ENCODE measurements at regions not wholly inside any gene's neighbourhood (a gene's known extent, or its start where the extent isn't known, plus 50 kb on each side); places are given as distances from the start of the nearest gene placed in this dataset.

DNA sequence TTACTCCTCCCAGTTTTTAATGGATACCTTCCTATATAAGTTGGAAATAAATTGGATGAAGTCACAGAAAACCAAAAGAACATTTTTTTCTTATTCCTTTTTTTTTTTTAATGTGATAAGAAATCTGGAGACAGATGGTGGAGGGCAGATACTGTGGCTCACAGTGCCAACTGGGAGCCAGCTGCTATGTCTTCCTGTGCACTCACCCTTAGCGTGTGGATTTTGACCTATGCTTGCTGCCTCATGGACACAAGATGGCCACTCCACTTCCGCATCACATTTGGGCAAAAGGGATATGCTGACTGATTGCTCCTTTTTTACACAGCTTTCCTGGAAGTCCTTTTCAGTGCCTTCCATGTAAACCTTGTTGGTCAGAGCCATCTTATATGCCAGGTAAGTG, 342.6 kb downstream of the MAN2A1 start:
- H3K4me1 ChIP-seq, result no peaks in the 10 kb centered on the region
- WGBS, 2 donors, result 86 to 94% methylated on average over 2 of the region's 2 CpGs
- intact Hi-C loops (cut with DNase I), result no loop called here
- H3K27ac ChIP-seq, result no peak overlapping the region
- no peaks in the 10 kb centered on the region for H3K27me3 ChIP-seq
- no peak for DNase-seq
- H3K4me3 ChIP-seq (replicated peaks in 1 of 3), result no peak overlapping the region
- H3K36me3 ChIP-seq, result no peaks in the 10 kb centered on the region
- TF ChIP-seq, protein P1, sequence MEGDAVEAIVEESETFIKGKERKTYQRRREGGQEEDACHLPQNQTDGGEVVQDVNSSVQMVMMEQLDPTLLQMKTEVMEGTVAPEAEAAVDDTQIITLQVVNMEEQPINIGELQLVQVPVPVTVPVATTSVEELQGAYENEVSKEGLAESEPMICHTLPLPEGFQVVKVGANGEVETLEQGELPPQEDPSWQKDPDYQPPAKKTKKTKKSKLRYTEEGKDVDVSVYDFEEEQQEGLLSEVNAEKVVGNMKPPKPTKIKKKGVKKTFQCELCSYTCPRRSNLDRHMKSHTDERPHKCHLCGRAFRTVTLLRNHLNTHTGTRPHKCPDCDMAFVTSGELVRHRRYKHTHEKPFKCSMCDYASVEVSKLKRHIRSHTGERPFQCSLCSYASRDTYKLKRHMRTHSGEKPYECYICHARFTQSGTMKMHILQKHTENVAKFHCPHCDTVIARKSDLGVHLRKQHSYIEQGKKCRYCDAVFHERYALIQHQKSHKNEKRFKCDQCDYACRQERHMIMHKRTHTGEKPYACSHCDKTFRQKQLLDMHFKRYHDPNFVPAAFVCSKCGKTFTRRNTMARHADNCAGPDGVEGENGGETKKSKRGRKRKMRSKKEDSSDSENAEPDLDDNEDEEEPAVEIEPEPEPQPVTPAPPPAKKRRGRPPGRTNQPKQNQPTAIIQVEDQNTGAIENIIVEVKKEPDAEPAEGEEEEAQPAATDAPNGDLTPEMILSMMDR (IDR thresholded peaks at IDR 0.05), result no peak
- TF ChIP-seq POLR2A (IDR thresholded peaks at IDR 0.05), result no peak
- no peaks in the 10 kb centered on the region for H3K9me3 ChIP-seq

DNA sequence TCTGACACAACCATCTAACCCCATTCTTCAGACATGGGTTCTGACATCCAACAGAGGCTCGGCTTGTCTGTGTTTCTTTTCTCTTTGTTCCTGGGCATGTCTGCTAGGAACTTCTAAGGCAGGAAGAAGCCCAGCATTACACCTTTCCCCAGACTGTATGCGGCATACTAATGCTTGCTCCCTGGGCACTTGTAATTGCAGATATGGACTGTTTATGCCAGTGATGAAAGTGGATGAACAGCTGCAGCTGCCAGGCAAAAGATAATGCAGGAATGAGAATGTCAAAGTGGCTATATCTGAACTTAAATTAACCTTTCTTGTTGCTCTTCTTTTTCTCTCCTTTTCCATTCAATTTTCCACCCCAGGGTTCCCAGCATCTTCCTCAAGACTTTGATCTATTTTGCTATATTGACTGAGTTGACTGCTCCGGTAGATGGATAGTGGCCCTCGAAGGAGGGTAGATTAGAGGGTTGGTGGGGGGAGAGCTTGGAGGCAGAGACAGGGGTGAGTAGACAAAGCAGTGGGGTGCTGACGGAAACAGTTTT, 344.4 kb downstream of the MAN2A1 start:
- intact Hi-C loops (cut with DNase I), result no loop called here
- no peak overlapping the region for H3K4me3 ChIP-seq (replicated peaks in 1 of 3)
- no peaks in the 10 kb centered on the region for H3K9me3 ChIP-seq
- DNase-seq, result no peak
- H3K27ac ChIP-seq, result no peak overlapping the region
- H3K36me3 ChIP-seq, result no peaks in the 10 kb centered on the region
- no peaks in the 10 kb centered on the region for H3K4me1 ChIP-seq
- no peak for TF ChIP-seq POLR2A (IDR thresholded peaks at IDR 0.05)
- TF ChIP-seq, protein P1 (IDR thresholded peaks at IDR 0.05), result no peak
- WGBS, 2 donors, result 83 to 94% methylated on average over 5 of the region's 5 CpGs
- H3K27me3 ChIP-seq, result no peaks in the 10 kb centered on the region

DNA sequence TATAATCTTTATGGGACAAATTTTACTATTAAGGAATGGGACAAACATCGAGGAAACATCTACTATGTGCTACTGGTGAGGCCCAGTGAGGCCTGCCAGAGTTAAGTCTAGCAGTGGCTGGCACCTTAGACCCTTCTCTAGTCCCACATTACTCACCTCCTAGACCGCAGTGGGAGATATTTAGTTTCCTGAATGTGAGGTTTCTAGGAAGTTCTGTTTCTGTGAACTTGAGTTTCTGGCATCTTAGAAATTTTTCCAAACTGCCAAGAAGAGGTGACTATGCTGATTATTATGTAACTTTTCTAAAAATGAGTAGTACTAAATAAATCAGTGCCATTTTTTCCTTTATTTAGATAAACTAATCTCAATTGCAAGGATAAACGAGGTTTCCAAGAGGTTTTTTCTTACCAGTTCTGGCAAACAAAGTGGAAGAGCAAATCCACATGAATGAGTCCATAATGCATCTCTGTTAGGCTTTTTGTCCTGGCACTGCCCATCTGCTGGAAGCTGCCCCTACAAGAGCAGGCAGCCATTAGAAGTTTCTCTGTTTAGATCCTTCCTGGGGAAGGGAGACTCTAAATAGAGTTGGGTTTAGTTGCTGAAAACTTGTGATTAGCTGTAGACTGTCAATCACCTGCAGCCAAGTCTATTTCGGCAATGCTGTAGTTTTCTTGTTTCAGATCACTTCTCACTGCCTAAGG, 348.7 kb downstream of the MAN2A1 start:
- no peak overlapping the region for H3K27ac ChIP-seq
- H3K4me3 ChIP-seq (replicated peaks in 1 of 3), result no peak overlapping the region
- intact Hi-C loops (cut with DNase I), result no loop called here
- no peaks in the 10 kb centered on the region for H3K4me1 ChIP-seq
- H3K9me3 ChIP-seq, result no peaks in the 10 kb centered on the region
- WGBS, 2 donors, result 62 to 81% methylated on average over 4 of the region's 4 CpGs
- DNase-seq, result no peak
- TF ChIP-seq POLR2A (IDR thresholded peaks at IDR 0.05), result no peak
- TF ChIP-seq, protein P1 (IDR thresholded peaks at IDR 0.05), result no peak
- H3K36me3 ChIP-seq, result no peaks in the 10 kb centered on the region
- no peaks in the 10 kb centered on the region for H3K27me3 ChIP-seq

DNA sequence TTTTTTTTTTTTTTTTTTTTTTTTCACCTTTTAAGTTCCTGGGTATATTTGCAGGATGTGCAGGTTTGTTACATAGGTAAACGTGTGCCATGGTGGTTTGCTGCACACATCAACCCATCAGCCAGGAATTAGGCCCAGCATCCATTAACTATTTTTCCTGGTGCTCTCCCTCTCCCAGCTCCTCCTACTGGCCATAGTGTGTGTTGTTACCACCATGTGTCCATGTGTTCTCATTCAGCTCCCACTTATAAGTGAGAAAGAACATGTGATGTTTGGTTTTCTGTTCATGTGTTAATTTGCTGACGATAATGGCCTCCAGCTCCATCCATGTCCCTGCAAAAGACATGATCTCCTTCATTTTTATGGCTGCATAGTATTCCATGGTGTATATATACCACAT, 350.5 kb downstream of the MAN2A1 start:
- DNase-seq, result no peak
- TF ChIP-seq POLR2A (IDR thresholded peaks at IDR 0.05), result no peak
- TF ChIP-seq, protein P1 (IDR thresholded peaks at IDR 0.05), result no peak
- WGBS, 2 donors, result 98 to 100% methylated on average over 2 of the region's 2 CpGs

DNA sequence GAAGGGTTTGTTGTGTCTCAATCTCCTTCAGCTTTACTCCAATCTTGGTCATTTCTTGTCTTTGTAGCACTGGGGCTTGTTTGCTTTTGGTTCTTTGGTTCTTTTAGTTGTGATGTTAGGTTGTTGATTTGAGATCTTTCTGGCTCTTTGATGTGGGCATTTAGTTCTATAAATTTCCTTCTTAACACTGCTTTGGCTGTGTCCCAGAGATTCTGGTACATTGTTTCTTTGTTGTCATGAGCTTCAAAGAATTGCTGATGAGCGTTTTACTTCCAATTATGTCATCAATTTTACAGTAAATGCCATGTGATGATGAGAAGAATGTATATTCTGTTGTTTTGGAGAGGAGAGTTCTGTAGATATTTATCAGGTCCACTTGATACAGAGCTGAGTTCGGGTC, 353.3 kb downstream of the MAN2A1 start:
- WGBS, 2 donors, result 87% methylated on average over 2 of the region's 2 CpGs
- H3K4me3 ChIP-seq (replicated peaks in 1 of 3), result no peak overlapping the region
- H3K36me3 ChIP-seq, result no peaks in the 10 kb centered on the region
- H3K27ac ChIP-seq, result no peak overlapping the region
- intact Hi-C loops (cut with DNase I), result no loop called here
- no peaks in the 10 kb centered on the region for H3K4me1 ChIP-seq
- TF ChIP-seq, protein P1 (IDR thresholded peaks at IDR 0.05), result no peak
- TF ChIP-seq POLR2A (IDR thresholded peaks at IDR 0.05), result no peak
- DNase-seq, result no peak
- H3K9me3 ChIP-seq, result no peaks in the 10 kb centered on the region
- no peaks in the 10 kb centered on the region for H3K27me3 ChIP-seq

More for the DNA sequence above, 350.5 kb downstream of the MAN2A1 start:
- H3K27ac ChIP-seq, result no peak overlapping the region
- H3K4me3 ChIP-seq (replicated peaks in 1 of 3), result no peak overlapping the region
- H3K27me3 ChIP-seq, result no peaks in the 10 kb centered on the region
- intact Hi-C loops (cut with DNase I), result no loop called here
- H3K36me3 ChIP-seq, result no peaks in the 10 kb centered on the region
- no peaks in the 10 kb centered on the region for H3K4me1 ChIP-seq
- H3K9me3 ChIP-seq, result no peaks in the 10 kb centered on the region
